Left lung (tissue), 4 donors: ENCODE measurements at regions not wholly inside any gene's neighbourhood (a gene's known extent, or its start where the extent isn't known, plus 50 kb on each side); places are given as distances from the start of the nearest gene placed in this dataset.

Source experiments
- ATAC-seq: fragments of 200-7000 bp; cut with Tn5 transposase; one replicate; pipeline ENCODE4 v1.9.1; 2020; ENCODE audit warnings: moderate library complexity
- DNase-seq, 4 donors: peaks; one replicate each; pipeline ENCODE4 v3.0.0-alpha.2; 2013 to 2020
- H3K27ac ChIP-seq, 2 donors: fragments of 200-600 bp; sonication (generic) in 1 of 2; one replicate each; pipeline versions ENCODE4 v1.5.0 to v1.8.0; 2020 to 2021
- H3K27me3 ChIP-seq, 2 donors: fragments of 200-600 bp; sonication (generic) in 1 of 2; one replicate each; pipeline versions ENCODE4 v1.5.0 to v1.8.0; 2020 to 2021
- H3K36me3 ChIP-seq, 2 donors: fragments of 200-600 bp; sonication (generic) in 1 of 2; one replicate each; pipeline versions ENCODE4 v1.5.0 to v1.8.0; 2020 to 2021
- H3K4me1 ChIP-seq, 2 donors: fragments of 200-600 bp; one replicate each; pipeline ENCODE4 v1.8.0; 2021
- H3K4me3 ChIP-seq, 2 donors: fragments of 200-600 bp; sonication (generic) in 1 of 2; one replicate each; pipeline versions ENCODE4 v1.5.0 to v1.8.0; 2020 to 2021; ENCODE audit warnings: mild to moderate bottlenecking in 1 of 2
- H3K9me3 ChIP-seq, 2 donors: fragments of 200-600 bp; sonication (generic) in 1 of 2; one replicate each; pipeline versions ENCODE4 v1.5.0 to v1.8.0; 2020 to 2021
- intact Hi-C, 2 donors: fragments of 100-400 bp; cut with DNase I; formaldehyde crosslinking; loops; one replicate each; pipeline versions ENCODE4 v1.11.2 to v1.14.2; 2022
- TF ChIP-seq, protein P1 (sequence below), 2 donors: fragments of 200-600 bp; sonication (generic) in 1 of 2; IDR thresholded peaks; one replicate each; pipeline versions ENCODE4 v1.5.0 to v1.8.0; 2021; ENCODE audit warnings: antibody characterized with exemption in 2 of 2
- donor health status: DM: no; HTN: yes; CAD: no.
- donor health status: DM: no; HTN: no; CAD: no.

DNA sequence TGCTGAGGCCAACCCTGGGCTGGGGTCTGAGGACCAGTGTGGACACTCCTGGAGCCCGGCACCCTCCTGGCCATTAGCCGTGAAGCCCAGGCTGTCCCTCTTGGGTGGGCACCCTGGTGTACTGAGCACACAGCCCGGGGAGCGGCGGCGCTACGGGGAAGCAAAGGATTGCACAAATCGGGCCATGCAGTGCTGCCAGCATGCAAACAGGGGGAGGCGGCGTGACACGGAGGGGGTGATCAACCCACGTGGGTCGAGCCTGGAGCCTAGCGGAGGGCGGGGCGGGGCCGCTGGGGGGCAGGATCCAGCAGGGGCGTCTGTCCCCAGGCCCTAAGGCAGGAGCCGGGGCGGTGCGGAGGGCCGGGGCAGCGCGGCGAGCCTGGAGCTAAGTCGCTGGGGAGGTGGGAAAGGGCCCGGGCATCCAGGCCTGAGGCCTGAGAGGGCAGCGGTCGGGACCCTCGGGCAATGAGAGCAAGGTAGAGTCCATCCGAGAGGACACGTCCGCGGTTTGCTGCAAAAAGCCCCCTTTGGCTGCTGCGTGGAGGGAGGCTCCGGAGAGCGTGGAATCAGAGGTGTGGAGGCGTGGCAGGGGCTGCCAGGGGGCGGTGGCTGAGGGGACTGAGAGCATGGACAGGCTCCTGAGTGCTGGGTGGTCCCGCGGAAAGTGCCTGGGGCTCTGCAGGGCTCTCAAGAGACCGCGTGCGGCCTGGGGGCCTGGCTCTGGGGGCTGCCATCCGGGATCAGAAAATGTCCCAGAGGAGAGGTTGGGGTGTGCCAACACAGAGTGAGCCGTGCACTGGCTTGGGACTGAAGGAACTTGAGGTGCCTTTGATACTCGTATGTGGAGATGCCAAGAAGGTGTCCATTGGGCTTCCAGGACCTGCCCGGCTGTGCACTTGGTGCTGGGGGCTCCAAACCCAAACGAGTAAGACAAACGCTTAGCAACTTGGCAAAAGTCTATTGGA, 94.2 kb downstream of the BARX1 start:
- peaks cover 12 to 89% of the 10 kb centered on the region in 2 donors for H3K27me3 ChIP-seq
- no peak overlapping the region for H3K4me3 ChIP-seq
- H3K4me1 ChIP-seq: peaks cover 0 to 5% of the 10 kb centered on the region in 2 donors
- intact Hi-C loops: no loop called here
- TF ChIP-seq, protein P1, sequence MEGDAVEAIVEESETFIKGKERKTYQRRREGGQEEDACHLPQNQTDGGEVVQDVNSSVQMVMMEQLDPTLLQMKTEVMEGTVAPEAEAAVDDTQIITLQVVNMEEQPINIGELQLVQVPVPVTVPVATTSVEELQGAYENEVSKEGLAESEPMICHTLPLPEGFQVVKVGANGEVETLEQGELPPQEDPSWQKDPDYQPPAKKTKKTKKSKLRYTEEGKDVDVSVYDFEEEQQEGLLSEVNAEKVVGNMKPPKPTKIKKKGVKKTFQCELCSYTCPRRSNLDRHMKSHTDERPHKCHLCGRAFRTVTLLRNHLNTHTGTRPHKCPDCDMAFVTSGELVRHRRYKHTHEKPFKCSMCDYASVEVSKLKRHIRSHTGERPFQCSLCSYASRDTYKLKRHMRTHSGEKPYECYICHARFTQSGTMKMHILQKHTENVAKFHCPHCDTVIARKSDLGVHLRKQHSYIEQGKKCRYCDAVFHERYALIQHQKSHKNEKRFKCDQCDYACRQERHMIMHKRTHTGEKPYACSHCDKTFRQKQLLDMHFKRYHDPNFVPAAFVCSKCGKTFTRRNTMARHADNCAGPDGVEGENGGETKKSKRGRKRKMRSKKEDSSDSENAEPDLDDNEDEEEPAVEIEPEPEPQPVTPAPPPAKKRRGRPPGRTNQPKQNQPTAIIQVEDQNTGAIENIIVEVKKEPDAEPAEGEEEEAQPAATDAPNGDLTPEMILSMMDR (IDR thresholded peaks at IDR 0.05): no peak
- H3K36me3 ChIP-seq: no peaks in the 10 kb centered on the region
- peak; percentile 31 for ATAC-seq
- H3K27ac ChIP-seq: no peak overlapping the region
- DNase-seq: peak in 2 of 4 donors; percentile 18 to 44
- H3K9me3 ChIP-seq: no peaks in the 10 kb centered on the region

DNA sequence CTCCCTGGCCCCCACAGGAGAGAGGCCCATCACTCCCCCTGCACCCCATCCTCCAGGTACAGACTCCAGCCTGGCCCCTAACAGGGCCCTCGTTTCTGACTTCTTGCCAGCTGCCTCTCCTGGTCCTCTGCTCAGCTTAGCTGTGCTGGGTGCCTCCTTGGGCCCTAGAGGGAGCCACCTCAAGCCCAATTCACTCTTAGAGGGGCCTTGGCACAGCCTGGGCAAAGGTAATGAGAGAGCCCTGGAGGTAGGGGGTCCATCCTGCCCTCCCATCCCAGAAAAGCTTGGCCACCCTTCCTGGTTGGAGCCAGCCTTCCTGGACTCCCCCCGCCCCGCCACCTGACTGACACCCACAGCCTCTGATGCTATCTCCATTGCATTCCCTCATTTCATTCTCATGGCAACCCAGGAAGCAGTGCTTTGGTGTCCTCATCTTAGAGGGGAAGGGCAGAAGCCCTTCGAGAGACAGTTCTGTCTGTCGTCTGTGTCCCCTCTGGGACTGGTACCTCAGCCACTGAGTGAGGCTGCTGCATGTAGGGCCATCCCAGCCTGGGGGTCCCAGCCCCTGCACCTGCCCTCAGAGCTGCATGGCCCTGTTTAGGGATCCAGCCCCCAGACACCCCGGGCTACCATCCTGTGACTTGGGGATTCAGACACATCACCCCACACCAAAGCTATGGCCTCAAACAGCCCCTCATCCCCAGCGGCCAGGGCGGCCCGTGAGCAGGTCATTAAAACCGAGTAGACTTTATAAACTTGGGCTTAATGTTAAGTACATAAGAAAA, 95.5 kb downstream of the BARX1 start:
- H3K27ac ChIP-seq: no peak overlapping the region
- no peak overlapping the region for H3K4me3 ChIP-seq
- DNase-seq (no peak), ATAC-seq (no peak)
- H3K9me3 ChIP-seq: no peaks in the 10 kb centered on the region
- intact Hi-C loops: no loop called here
- H3K4me1 ChIP-seq: peaks cover 0 to 5% of the 10 kb centered on the region in 2 donors
- TF ChIP-seq, protein P1 (IDR thresholded peaks at IDR 0.05): no peak
- peaks cover 12 to 83% of the 10 kb centered on the region in 2 donors for H3K27me3 ChIP-seq
- H3K36me3 ChIP-seq: no peaks in the 10 kb centered on the region

DNA sequence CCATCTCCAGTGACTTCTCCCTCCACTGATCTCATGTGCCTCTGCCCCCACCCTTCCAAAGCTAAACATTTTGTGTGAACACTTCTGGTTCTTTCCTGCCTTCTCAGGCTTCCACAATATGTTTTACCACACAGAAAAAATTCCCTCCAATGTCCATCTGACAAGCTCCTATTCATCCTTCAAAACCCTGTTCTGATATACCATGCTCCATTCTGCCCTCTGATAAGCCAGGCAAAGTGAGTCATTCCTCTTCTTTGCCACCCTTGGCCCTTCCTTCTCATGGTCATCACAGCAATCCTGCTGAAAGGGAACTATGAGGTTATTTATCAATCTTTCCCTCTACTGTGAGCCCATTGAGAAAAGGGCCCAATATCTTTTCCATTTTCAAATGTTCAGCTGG, 97.6 kb downstream of the BARX1 start:
- Histone ChIP-seq H3K4me1 (peaks cover 0 to 5% of the 10 kb centered on the region in 2 donors), H3K36me3 (no peaks in the 10 kb centered on the region), H3K27me3 (peaks cover 17 to 65% of the 10 kb centered on the region in 2 donors), H3K9me3 (peaks cover 0 to 2% of the 10 kb centered on the region in 2 donors), H3K27ac (no peak overlapping the region), H3K4me3 (no peak overlapping the region)
- ATAC-seq (no peak), DNase-seq (no peak)
- TF ChIP-seq, protein P1 (IDR thresholded peaks at IDR 0.05): no peak
- intact Hi-C loops: no loop called here

DNA sequence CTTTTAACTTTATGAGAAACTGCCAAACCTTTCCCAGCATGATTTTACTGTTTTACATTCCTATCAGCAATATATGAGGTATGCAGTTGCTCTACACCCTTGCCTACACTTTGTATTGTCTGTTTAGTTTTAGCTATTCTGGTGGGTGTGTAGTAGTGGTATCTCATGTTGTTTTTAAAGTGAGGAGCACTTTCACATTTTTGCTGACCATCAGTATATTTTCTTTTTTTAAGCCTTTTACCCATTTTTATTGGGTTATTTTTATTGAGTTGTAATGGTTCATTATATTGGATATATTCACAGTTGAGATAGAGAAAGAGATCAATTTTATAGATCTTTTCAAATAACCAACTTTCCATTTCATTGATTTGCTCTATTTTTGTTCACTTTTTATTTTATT, 102.4 kb downstream of the BARX1 start:
- DNase-seq: no peak
- intact Hi-C loops: no loop called here
- no peak overlapping the region for H3K27ac ChIP-seq
- H3K27me3 ChIP-seq: peaks cover 4 to 25% of the 10 kb centered on the region in 2 donors
- no peak overlapping the region for H3K4me3 ChIP-seq
- no peaks in the 10 kb centered on the region for H3K36me3 ChIP-seq
- no peaks in the 10 kb centered on the region for H3K4me1 ChIP-seq
- ATAC-seq: no peak
- TF ChIP-seq, protein P1 (IDR thresholded peaks at IDR 0.05): no peak
- peaks cover 0 to 6% of the 10 kb centered on the region in 2 donors for H3K9me3 ChIP-seq

DNA sequence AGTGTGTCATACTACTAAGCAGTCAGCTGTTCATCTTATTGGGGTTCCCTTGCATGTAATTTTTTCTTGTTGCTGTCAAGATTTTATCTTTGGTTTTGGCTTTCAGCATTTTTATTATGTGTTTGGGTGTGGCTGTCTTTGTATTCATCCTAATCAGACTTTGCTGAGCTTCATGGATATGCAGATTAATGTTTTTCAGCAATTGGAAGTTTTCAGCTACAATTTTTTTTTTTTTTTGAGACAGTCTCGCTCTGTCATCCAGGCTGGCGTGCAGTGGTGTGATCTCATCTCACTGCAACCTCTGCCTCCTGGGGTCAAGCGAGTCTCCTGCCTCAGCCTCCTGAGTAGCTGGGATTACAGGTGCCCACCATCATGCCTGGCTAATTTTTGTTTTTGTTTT, 108.8 kb downstream of the BARX1 start:
- Histone ChIP-seq H3K9me3 (peaks cover 0 to 6% of the 10 kb centered on the region in 2 donors), H3K36me3 (no peaks in the 10 kb centered on the region), H3K4me1 (no peaks in the 10 kb centered on the region), H3K27me3 (peaks cover 0 to 1% of the 10 kb centered on the region in 2 donors), H3K4me3 (no peak overlapping the region), H3K27ac (no peak overlapping the region)
- intact Hi-C loops: no loop called here
- TF ChIP-seq, protein P1 (IDR thresholded peaks at IDR 0.05): no peak
- no peak for DNase-seq
- no peak for ATAC-seq
